ENCODE measurements at regions not wholly inside any gene's neighbourhood (a gene's known extent, or its start where the extent isn't known, plus 50 kb on each side); places are given as distances from the start of the nearest gene placed in this dataset.
"Not testable (repeated sequence)": the region's sequence is repeated elsewhere in the genome, so short reads cannot be mapped to it uniquely, and the experiment has no call there.

- DNase-seq: no peak
These were observed 515.5 kb upstream of the AGA start for GRCh38 chr4:177957596-177958360.

- DNase-seq: no peak
These were observed 518.3 kb upstream of the AGA start for GRCh38 chr4:177960566-177960965.

- no peak for DNase-seq
These were observed 519.6 kb upstream of the AGA start for GRCh38 chr4:177961761-177962380.

- no peak for DNase-seq
These were observed 521.8 kb upstream of the AGA start for GRCh38 chr4:177964061-177964460.

- DNase-seq: no peak
These were observed 522.5 kb upstream of the AGA start for GRCh38 chr4:177964693-177965168.

- DNase-seq: no peak
These were observed 525.1 kb upstream of the AGA start for GRCh38 chr4:177967328-177967727.

GRCh38 chr4:177968817-177969442 is 526.7 kb upstream of the AGA start:
- no peak for DNase-seq

- no peak for DNase-seq
These were observed 532.2 kb upstream of the AGA start for GRCh38 chr4:177974461-177974860.

GRCh38 chr4:177975315-177975987 is 533.2 kb upstream of the AGA start:
- no peak for DNase-seq

GRCh38 chr4:177986236-177986635 is 544.0 kb upstream of the AGA start:
- DNase-seq: no peak

GRCh38 chr4:177987896-177988295 is 545.7 kb upstream of the AGA start:
- DNase-seq: no peak

GRCh38 chr4:177989503-177990201 is 547.4 kb upstream of the AGA start:
- DNase-seq: no peak

GRCh38 chr4:178003098-178003657 is 560.9 kb upstream of the AGA start:
- DNase-seq: no peak

- DNase-seq: no peak
These were observed 568.4 kb upstream of the AGA start for GRCh38 chr4:178010596-178010995.

- DNase-seq: not testable (repeated sequence)
These were observed 572.8 kb upstream of the AGA start for GRCh38 chr4:178015046-178015445.

GRCh38 chr4:178026999-178027398 is 584.8 kb upstream of the AGA start:
- no peak for DNase-seq

- DNase-seq: no peak
These were observed 585.6 kb upstream of the AGA start for GRCh38 chr4:178027796-178028195.

- no peak for DNase-seq
These were observed 586.2 kb upstream of the AGA start for GRCh38 chr4:178028481-178028880.

GRCh38 chr4:178037459-178038214 is 595.4 kb upstream of the AGA start:
- no peak for DNase-seq

- DNase-seq: no peak
These were observed 614.8 kb upstream of the AGA start for GRCh38 chr4:178056996-178057395.

- DNase-seq: no peak
These were observed 621.3 kb upstream of the AGA start for GRCh38 chr4:178063568-178063967.
